HCT116 (cell line): ENCODE measurements at regions not wholly inside any gene's neighbourhood (a gene's known extent, or its start where the extent isn't known, plus 50 kb on each side); places are given as distances from the start of the nearest gene placed in this dataset.

ENCODE experiments used
- ATAC-seq: fragments of 200-7000 bp; cut with Tn5 transposase; 2 replicates; pipeline ENCODE4 v1.9.1; 2020; ENCODE audit warnings: mild to moderate bottlenecking, moderate library complexity
- BruUV-seq: library from RNA; stranded (reverse); fragments of 400-500 nt; replicated peaks from 2 replicates; lab custom pipeline; 2021; lab: Mats Ljungman, UMichigan
- CTCF ChIA-PET: fragments of 300-600 bp; sonication (Branson Sonifier 250); formaldehyde crosslinking; loops from one replicate; lab custom pipeline; 2021; ENCODE audit warnings: antibody characterized with exemption; lab: Charles Lee
- POLR2A ChIA-PET: fragments of 300-600, 350-600 bp; sonication (Branson Sonifier 250); formaldehyde crosslinking; loops from one replicate; lab custom pipeline; 2021; ENCODE audit warnings: antibody characterized with exemption; lab: Charles Lee
- RAD21 ChIA-PET, 2 experiments: fragments of 300-600 bp; sonication (Branson Sonifier 250); formaldehyde crosslinking; loops; one replicate each; lab custom pipeline; 2023; ENCODE audit warnings: low total read pairs in 2 of 2; ENCODE audit not compliant: uncharacterized antibody in 2 of 2, unreplicated experiment in 2 of 2, low non-redundant PET in 1 of 2; lab: Charles Lee
- DNase-seq: peaks from one replicate; pipeline ENCODE4 v3.0.0-alpha.2; 2010; ENCODE audit warnings: low read depth, low spot score
- H2AFZ ChIP-seq: fragments of 200-600 bp; shearing (Covaris generic), sonication (generic); 2 replicates; pipeline ENCODE4 v1.6.1; 2017; ENCODE audit warnings: low read depth, mixed run types, mixed read lengths, antibody characterized with exemption, low read length; ENCODE audit not compliant: poor library complexity, severe bottlenecking
- H3K27ac ChIP-seq: 2 replicates; pipeline ENCODE4 v1.5.1; 2012; ENCODE audit warnings: low read depth, low read length
- H3K27me3 ChIP-seq: fragments of 200-600 bp; sonication (generic); 2 replicates; pipeline ENCODE4 v1.6.1; 2016; ENCODE audit warnings: mixed run types, low read length, mixed read lengths; ENCODE audit not compliant: insufficient read depth
- H3K36me3 ChIP-seq, 2 experiments: fragments of 200-500 bp in 1 of 2; fragments of 200-600 bp in 1 of 2; sonication (Bioruptor generic) in 1 of 2; sonication (generic) in 1 of 2; 2 replicates each; pipeline versions ENCODE4 v1.5.1 to v1.6.1; 2014 to 2016; ENCODE audit warnings: low read length in 2 of 2, inconsistent platforms in 1 of 2, mixed read lengths in 1 of 2, mixed run types in 1 of 2; ENCODE audit not compliant: insufficient read depth in 2 of 2, control insufficient read depth in 1 of 2
- H3K4me1 ChIP-seq, 2 experiments: fragments of 200-600 bp in 1 of 2; sonication (generic) in 1 of 2; 2 replicates each; pipeline versions ENCODE4 v1.5.1 to v1.6.1; 2012 to 2017; ENCODE audit warnings: low read length in 2 of 2, inconsistent platforms in 1 of 2, mild to moderate bottlenecking in 1 of 2, mixed read lengths in 1 of 2, mixed run types in 1 of 2, moderate library complexity in 1 of 2; ENCODE audit not compliant: insufficient read depth in 2 of 2, control insufficient read depth in 1 of 2
- H3K4me2 ChIP-seq: fragments of 200-600 bp; sonication (generic); 2 replicates; pipeline ENCODE4 v1.6.1; 2017; ENCODE audit warnings: mixed run types, low read length, mixed read lengths
- H3K4me3 ChIP-seq, 2 experiments: fragments of 200-600 bp in 1 of 2; sonication (generic) in 1 of 2; replicated peaks in 1 of 2; 2 replicates each; pipeline ENCODE4 v1.5.1; 2011 to 2016; ENCODE audit warnings: low read length in 2 of 2, control low read depth in 1 of 2, low read depth in 1 of 2, mild to moderate bottlenecking in 1 of 2, mixed read lengths in 1 of 2, mixed run types in 1 of 2
- H3K79me2 ChIP-seq: fragments of 200-600 bp; sonication (generic); 2 replicates; pipeline ENCODE4 v1.6.1; 2017; ENCODE audit warnings: mild to moderate bottlenecking, mixed run types, low read length, moderate library complexity, mixed read lengths; ENCODE audit not compliant: insufficient read depth
- H3K9ac ChIP-seq: fragments of 200-600 bp; sonication (generic); 2 replicates; pipeline ENCODE4 v1.6.1; 2016; ENCODE audit warnings: low read length, mixed read lengths
- H3K9me2 ChIP-seq: fragments of 200-600 bp; sonication (generic), shearing (Covaris generic); 2 replicates; pipeline ENCODE4 v1.6.1; 2017; ENCODE audit warnings: mixed run types, mild to moderate bottlenecking, moderate library complexity; ENCODE audit not compliant: insufficient read depth
- H3K9me3 ChIP-seq, 2 experiments: fragments of 200-500 bp in 1 of 2; fragments of 200-600 bp in 1 of 2; sonication (Bioruptor generic) in 1 of 2; sonication (generic) in 1 of 2; 2 replicates each; pipeline ENCODE4 v1.6.1; 2014 to 2017; ENCODE audit warnings: low read length in 2 of 2, mixed read lengths in 2 of 2, inconsistent platforms in 1 of 2, low read depth in 1 of 2, mild to moderate bottlenecking in 1 of 2, mixed run types in 1 of 2, moderate library complexity in 1 of 2; ENCODE audit not compliant: control insufficient read depth in 1 of 2, insufficient read depth in 1 of 2
- H4K20me1 ChIP-seq: fragments of 200-600 bp; sonication (generic), shearing (Covaris generic); 2 replicates; pipeline ENCODE4 v1.6.1; 2017; ENCODE audit warnings: mixed run types, mild to moderate bottlenecking, moderate library complexity; ENCODE audit not compliant: insufficient read depth
- EGR1 ChIP-seq: IDR thresholded peaks from 2 replicates; pipeline ENCODE4 v1.6.1; 2012; ENCODE audit warnings: low read depth
- ELF1 ChIP-seq: IDR thresholded peaks from 2 replicates; pipeline ENCODE4 v1.6.1; 2012; ENCODE audit warnings: low read depth, borderline replicate concordance
- EZH2 ChIP-seq: fragments of 200-600 bp; sonication (generic); IDR thresholded peaks from 2 replicates; pipeline ENCODE4 v1.6.1; 2017; ENCODE audit warnings: antibody characterized with exemption, mixed run types
- EZH2phosphoT487 ChIP-seq: fragments of 200-600 bp; IDR thresholded peaks from 2 replicates; pipeline ENCODE4 v1.6.1; 2018; ENCODE audit warnings: antibody characterized with exemption, borderline replicate concordance
- FOSL1 ChIP-seq: IDR thresholded peaks from 2 replicates; pipeline ENCODE4 v1.6.1; 2012; ENCODE audit warnings: low read depth
- JUND ChIP-seq: IDR thresholded peaks from 2 replicates; pipeline ENCODE4 v1.6.1; 2012
- POLR2A ChIP-seq: IDR thresholded peaks from 2 replicates; pipeline ENCODE4 v1.7.0; 2011; ENCODE audit warnings: borderline replicate concordance; ENCODE audit not compliant: insufficient read depth, insufficient read length; ENCODE audit errors: extremely low read depth
- REST ChIP-seq: IDR thresholded peaks from 2 replicates; pipeline ENCODE4 v1.6.1; 2012; ENCODE audit warnings: low read depth
- SP1 ChIP-seq: IDR thresholded peaks from 2 replicates; pipeline ENCODE4 v1.6.1; 2012; ENCODE audit warnings: low read depth
- TCF7L2 ChIP-seq: IDR thresholded peaks from 2 replicates; pipeline ENCODE4 v1.7.0; 2011; ENCODE audit warnings: borderline replicate concordance, inconsistent platforms; ENCODE audit not compliant: insufficient read depth, insufficient read length; ENCODE audit errors: extremely low read depth
- intact Hi-C: fragments of 100-400 bp; cut with micrococcal nuclease; formaldehyde crosslinking; loops from 2 replicates; pipeline ENCODE4 v1.10.0; 2022

- no peak for TF ChIP-seq REST
- no peak for TF ChIP-seq EGR1
- no peak for TF ChIP-seq SP1
- no peak for TF ChIP-seq EZH2phosphoT487
- TF ChIP-seq EZH2, result no peak
- no peak for TF ChIP-seq JUND
These were observed 925.9 kb downstream of the IGSF11 start (continued) for GRCh38 chr3:118108769-118109168.

GRCh38 chr3:118110211-118110610 lies 924.4 kb downstream of the IGSF11 start:
- TF ChIP-seq ELF1 (no peak), POLR2A (no peak), FOSL1 (no peak), TCF7L2 (no peak), EZH2 (no peak), SP1 (no peak)
- no peaks in the 10 kb centered on the region for H3K36me3 ChIP-seq
- no peaks in the 10 kb centered on the region for H3K79me2 ChIP-seq
- no peaks in the 10 kb centered on the region for H3K4me1 ChIP-seq
- H4K20me1 ChIP-seq, result no peaks in the 10 kb centered on the region
- H2AFZ ChIP-seq, result no peak overlapping the region
- CTCF ChIA-PET, result no interaction called here
- H3K4me2 ChIP-seq, result no peak overlapping the region
- H3K9me2 ChIP-seq, result no peaks in the 10 kb centered on the region
- no peak overlapping the region for H3K27ac ChIP-seq
- no peaks in the 10 kb centered on the region for H3K27me3 ChIP-seq
- H3K9ac ChIP-seq, result no peak overlapping the region
- RAD21 ChIA-PET, result no interaction called here
- ATAC-seq (no peak), DNase-seq (no peak)
- no peak overlapping the region for H3K4me3 ChIP-seq
- POLR2A ChIA-PET, result no interaction called here
- no TSS peak for BruUV-seq
- no peaks in the 10 kb centered on the region for H3K9me3 ChIP-seq
- intact Hi-C loops, result no loop called here
